HG03575 (cell line): ENCODE measurements at regions not wholly inside any gene's neighbourhood (a gene's known extent, or its start where the extent isn't known, plus 50 kb on each side); places are given as distances from the start of the nearest gene placed in this dataset.
A peak's percentile ranks its signal among the peaks of the same experiment; 100 is the strongest.
"Not testable (repeated sequence)": the region's sequence is repeated elsewhere in the genome, so short reads cannot be mapped to it uniquely, and the experiment has no call there.

ENCODE experiments used
- ATAC-seq: cut with Tn5 transposase; IDR thresholded peaks from one replicate; pipeline ENCODE4 v1.9.1; 2021; ENCODE audit not compliant: unreplicated experiment, insufficient number of reproducible peaks, low FRiP score; ENCODE audit errors: extremely low read depth

- peak; percentile 56 for ATAC-seq
These were observed 158.8 kb downstream of the POTEB start for GRCh38 chr15:21718779-21719178.

GRCh38 chr15:21718108-21718507, 159.4 kb downstream of the POTEB start:
- ATAC-seq: peak; percentile 58

GRCh38 chr15:21717661-21718060, 159.9 kb downstream of the POTEB start:
- not testable (repeated sequence) for ATAC-seq

GRCh38 chr15:21705480-21705879, 172.1 kb downstream of the POTEB start:
- peak; percentile 57 for ATAC-seq

GRCh38 chr15:21698620-21699019, 178.9 kb downstream of the POTEB start:
- ATAC-seq: not testable (repeated sequence)

GRCh38 chr15:21695089-21695488, 182.4 kb downstream of the POTEB start:
- ATAC-seq: not testable (repeated sequence)

- ATAC-seq: not testable (repeated sequence)
These were observed 184.9 kb downstream of the POTEB start for GRCh38 chr15:21692471-21693102.

- peak; percentile 79 for ATAC-seq
These were observed 216.6 kb upstream of the POTEB3 start for GRCh38 chr15:21656798-21657397.

GRCh38 chr15:21656114-21656746, 215.9 kb upstream of the POTEB3 start:
- ATAC-seq: not testable (repeated sequence)

- not testable (repeated sequence) for ATAC-seq
These were observed 213.4 kb upstream of the POTEB3 start for GRCh38 chr15:21653707-21654106.

- not testable (repeated sequence) for ATAC-seq
These were observed 198.5 kb upstream of the POTEB3 start for GRCh38 chr15:21638770-21639169.

- not testable (repeated sequence) for ATAC-seq
These were observed 186.4 kb upstream of the POTEB3 start for GRCh38 chr15:21626694-21627093.

- ATAC-seq: not testable (repeated sequence)
These were observed 168.9 kb upstream of the POTEB3 start for GRCh38 chr15:21609223-21609622.

GRCh38 chr15:21565426-21565825, 125.1 kb upstream of the POTEB3 start:
- ATAC-seq: not testable (repeated sequence)

- ATAC-seq: not testable (repeated sequence)
These were observed 111.5 kb upstream of the POTEB3 start for GRCh38 chr15:21551809-21552208.

- ATAC-seq: not testable (repeated sequence)
These were observed 106.0 kb upstream of the POTEB3 start for GRCh38 chr15:21546182-21546903.

- not testable (repeated sequence) for ATAC-seq
These were observed 92.5 kb upstream of the POTEB3 start for GRCh38 chr15:21532785-21533184.

GRCh38 chr15:21516248-21516647, 75.9 kb upstream of the POTEB3 start:
- ATAC-seq: not testable (repeated sequence)

GRCh38 chr15:21515296-21515695, 75.0 kb upstream of the POTEB3 start:
- ATAC-seq: not testable (repeated sequence)
